IMR-90 (cell line): ENCODE measurements at regions not wholly inside any gene's neighbourhood (a gene's known extent, or its start where the extent isn't known, plus 50 kb on each side); places are given as distances from the start of the nearest gene placed in this dataset.

Experiments used
- ATAC-seq: fragments of 200-7000 bp; cut with Tn5 transposase; 2 replicates; pipeline ENCODE4 v1.9.1; 2020; ENCODE audit warnings: low read depth, mild to moderate bottlenecking, moderate library complexity
- BruUV-seq: library from RNA; stranded (reverse); fragments of 400-500 nt; replicated peaks from 2 replicates; lab custom pipeline; 2021; lab: Mats Ljungman, UMichigan
- CTCF ChIA-PET: fragments of 300-600 bp; formaldehyde crosslinking; extraction: SDS; loops from one replicate; lab custom pipeline; 2021; ENCODE audit warnings: antibody characterized with exemption; lab: Yijun Ruan, JAX
- POLR2A ChIA-PET: fragments of 300-600 bp; sonication (Branson Sonifier 250); formaldehyde crosslinking; loops from one replicate; lab custom pipeline; 2022; ENCODE audit warnings: antibody characterized with exemption; ENCODE audit not compliant: unreplicated experiment; lab: Charles Lee
- DNase-seq: peaks from one replicate; pipeline ENCODE4 v3.0.0; 2013
- H2AFZ ChIP-seq: replicated peaks from 2 replicates; pipeline ENCODE3; 2013; ENCODE audit warnings: low read length, mild to moderate bottlenecking; ENCODE audit not compliant: poor library complexity
- H2AK5ac ChIP-seq: 2 replicates; pipeline ENCODE4 v1.6.1; 2013; ENCODE audit warnings: low read depth, low read length, inconsistent platforms
- H2AK9ac ChIP-seq: replicated peaks from 2 replicates; pipeline ENCODE3; 2013; ENCODE audit warnings: mild to moderate bottlenecking, low read depth, low read length, moderate library complexity; ENCODE audit not compliant: poor library complexity
- H2BK120ac ChIP-seq: 2 replicates; pipeline ENCODE4 v1.6.1; 2013; ENCODE audit warnings: low read depth, low read length, inconsistent platforms
- H2BK15ac ChIP-seq: 3 replicates; pipeline ENCODE4 v1.6.1; 2013; ENCODE audit warnings: low read depth, low read length, inconsistent platforms
- H2BK20ac ChIP-seq: 2 replicates; pipeline ENCODE4 v1.6.1; 2013; ENCODE audit warnings: low read depth, mild to moderate bottlenecking, inconsistent platforms, low read length, moderate library complexity
- H2BK5ac ChIP-seq: 2 replicates; pipeline ENCODE4 v1.6.1; 2013; ENCODE audit warnings: mild to moderate bottlenecking, low read depth, low read length, inconsistent platforms; ENCODE audit not compliant: poor library complexity, severe bottlenecking
- H3K14ac ChIP-seq: replicated peaks from 2 replicates; pipeline ENCODE4 v1.6.1; 2013; ENCODE audit warnings: low read depth, low read length, inconsistent platforms
- H3K18ac ChIP-seq: 2 replicates; pipeline ENCODE4 v1.6.1; 2013; ENCODE audit warnings: low read depth, low read length, control low read depth
- H3K23ac ChIP-seq: 2 replicates; pipeline ENCODE4 v1.6.1; 2013; ENCODE audit warnings: low read depth, low read length, inconsistent platforms
- H3K27ac ChIP-seq: 2 replicates; pipeline ENCODE4 v1.5.1; 2013; ENCODE audit warnings: mild to moderate bottlenecking, control low read depth, low read length; ENCODE audit not compliant: insufficient read depth
- H3K27me3 ChIP-seq: 2 replicates; pipeline ENCODE4 v1.6.1; 2013; ENCODE audit warnings: low read length; ENCODE audit not compliant: control insufficient read depth, insufficient read depth
- H3K36me3 ChIP-seq: 2 replicates; pipeline ENCODE4 v1.6.1; 2013; ENCODE audit warnings: low read length, mixed read lengths; ENCODE audit not compliant: control insufficient read depth, insufficient read depth
- H3K4ac ChIP-seq: 2 replicates; pipeline ENCODE4 v1.6.1; 2013; ENCODE audit warnings: low read depth, low read length, inconsistent platforms
- H3K4me1 ChIP-seq: 2 replicates; pipeline ENCODE4 v1.6.1; 2013; ENCODE audit warnings: low read length, mixed read lengths; ENCODE audit not compliant: control insufficient read depth, insufficient read depth
- H3K4me2 ChIP-seq: 2 replicates; pipeline ENCODE4 v1.6.1; 2013; ENCODE audit warnings: low read depth, mild to moderate bottlenecking, control low read depth, low read length, moderate library complexity
- H3K4me3 ChIP-seq: 2 replicates; pipeline ENCODE4 v1.5.1; 2013; ENCODE audit warnings: low read depth, mild to moderate bottlenecking, control low read depth, low read length, moderate library complexity; ENCODE audit not compliant: insufficient read depth
- H3K56ac ChIP-seq: 2 replicates; pipeline ENCODE4 v1.6.1; 2013; ENCODE audit warnings: low read length, inconsistent platforms; ENCODE audit not compliant: insufficient read depth; ENCODE audit errors: extremely low read depth
- H3K79me1 ChIP-seq, 2 experiments: 2 replicates each; pipeline ENCODE4 v1.6.1; 2013; ENCODE audit warnings: low read length in 2 of 2, inconsistent platforms in 1 of 2, low read depth in 1 of 2
- H3K9ac ChIP-seq: 2 replicates; pipeline ENCODE4 v1.6.1; 2013; ENCODE audit warnings: low read depth, low read length, control low read depth
- H3K9me1 ChIP-seq: 2 replicates; pipeline ENCODE4 v1.6.1; 2013; ENCODE audit warnings: low read length, inconsistent platforms; ENCODE audit not compliant: insufficient read depth
- H3K9me3 ChIP-seq: 2 replicates; pipeline ENCODE4 v1.6.1; 2013; ENCODE audit warnings: low read length; ENCODE audit not compliant: control insufficient read depth, insufficient read depth
- H4K20me1 ChIP-seq: 2 replicates; pipeline ENCODE4 v1.6.1; 2013; ENCODE audit warnings: low read length, inconsistent platforms; ENCODE audit not compliant: insufficient read depth
- H4K5ac ChIP-seq: 2 replicates; pipeline ENCODE4 v1.6.1; 2013; ENCODE audit warnings: mild to moderate bottlenecking, low read depth, low read length, control low read depth
- H4K8ac ChIP-seq, 2 experiments: 2 replicates each; pipeline ENCODE4 v1.6.1; 2013; ENCODE audit warnings: low read depth in 2 of 2, low read length in 2 of 2, control low read depth in 1 of 2, inconsistent platforms in 1 of 2
- H4K91ac ChIP-seq: 2 replicates; pipeline ENCODE4 v1.6.1; 2013; ENCODE audit warnings: low read depth, low read length, inconsistent platforms; ENCODE audit not compliant: insufficient read depth
- CHD1 ChIP-seq: IDR thresholded peaks from 2 replicates; pipeline ENCODE4 v1.6.1; 2012; ENCODE audit warnings: low read depth, low read length, improper control_type of control experiment
- FOS ChIP-seq: fragments of 150-350 bp; IDR thresholded peaks from 2 replicates; pipeline ENCODE4 v1.6.1; 2016; ENCODE audit warnings: low read depth, low read length
- MAFK ChIP-seq: IDR thresholded peaks from 2 replicates; pipeline ENCODE4 v1.6.1; 2012; ENCODE audit warnings: low read depth, low read length, improper control_type of control experiment
- MAZ ChIP-seq: IDR thresholded peaks from 2 replicates; pipeline ENCODE4 v1.6.1; 2012; ENCODE audit warnings: low read depth, mild to moderate bottlenecking, low read length, improper control_type of control experiment, moderate library complexity, borderline replicate concordance
- NFE2L2 ChIP-seq: fragments of 150-350 bp; IDR thresholded peaks from 2 replicates; pipeline ENCODE4 v1.6.1; 2016; ENCODE audit warnings: low read depth, mild to moderate bottlenecking, low read length
- POLR2A ChIP-seq: IDR thresholded peaks from 2 replicates; pipeline ENCODE4 v1.6.1; 2012; ENCODE audit warnings: mild to moderate bottlenecking, low read depth, low read length
- RAD21 ChIP-seq: IDR thresholded peaks from 2 replicates; pipeline ENCODE4 v1.6.1; 2012; ENCODE audit warnings: low read length, improper control_type of control experiment
- RCOR1 ChIP-seq: IDR thresholded peaks from 2 replicates; pipeline ENCODE4 v1.6.1; 2012; ENCODE audit warnings: mild to moderate bottlenecking, low read length, improper control_type of control experiment; ENCODE audit not compliant: insufficient replicate concordance
- RFX5 ChIP-seq: IDR thresholded peaks from 2 replicates; pipeline ENCODE4 v1.8.0; 2012; ENCODE audit warnings: low read depth, mild to moderate bottlenecking, low read length, moderate library complexity
- SMC3 ChIP-seq: fragments of 150-350 bp; IDR thresholded peaks from 2 replicates; pipeline ENCODE4 v1.6.1; 2016; ENCODE audit warnings: low read depth, mild to moderate bottlenecking, antibody characterized with exemption, low read length, moderate library complexity
- WGBS, 2 experiments: methylation state at CpG; one replicate each; pipeline versions ENCODE4 v1.1.5 to v1.1.7; 2013; ENCODE audit warnings: missing lambda C conversion rate in 2 of 2; ENCODE audit not compliant: insufficient read length in 1 of 2; ENCODE audit errors: extremely low coverage in 2 of 2; 5-methylcytosine and 5-hydroxymethylcytosine counted together
- dilution Hi-C: fragments of 300-500 bp; cut with HindIII; formaldehyde crosslinking; loops from one replicate; pipeline ENCODE4 v1.14.3; 2018; ENCODE audit warnings: low sequenced_read_pairs; ENCODE audit not compliant: unreplicated experiment
- in situ Hi-C: fragments of 300-500 bp; cut with MboI; formaldehyde crosslinking; loops from 3 replicates; pipeline ENCODE4 v1.14.3; 2019; ENCODE audit warnings: low sequenced_read_pairs, inconsistent platforms, mixed read lengths
- intact Hi-C: fragments of 100-400 bp; cut with micrococcal nuclease; formaldehyde crosslinking; loops from 2 replicates; pipeline ENCODE4 v1.10.0; 2022
- TF ChIP-seq, protein P1 (sequence below): fragments of 150-350 bp; IDR thresholded peaks from 2 replicates; pipeline ENCODE4 v1.6.1; 2016; ENCODE audit warnings: low read depth, mild to moderate bottlenecking, low read length, moderate library complexity, borderline replicate concordance
- TF ChIP-seq, protein P2 (sequence below): fragments of 150-350 bp; IDR thresholded peaks from 2 replicates; pipeline ENCODE4 v1.6.1; 2017; ENCODE audit warnings: mild to moderate bottlenecking, antibody characterized with exemption, low read length, low read depth
- TF ChIP-seq, protein P3 (sequence below): conservative IDR thresholded peaks from 2 replicates; pipeline ENCODE4 v1.5.1; 2012; ENCODE audit warnings: mild to moderate bottlenecking, low read depth, low read length, improper control_type of control experiment

DNA sequence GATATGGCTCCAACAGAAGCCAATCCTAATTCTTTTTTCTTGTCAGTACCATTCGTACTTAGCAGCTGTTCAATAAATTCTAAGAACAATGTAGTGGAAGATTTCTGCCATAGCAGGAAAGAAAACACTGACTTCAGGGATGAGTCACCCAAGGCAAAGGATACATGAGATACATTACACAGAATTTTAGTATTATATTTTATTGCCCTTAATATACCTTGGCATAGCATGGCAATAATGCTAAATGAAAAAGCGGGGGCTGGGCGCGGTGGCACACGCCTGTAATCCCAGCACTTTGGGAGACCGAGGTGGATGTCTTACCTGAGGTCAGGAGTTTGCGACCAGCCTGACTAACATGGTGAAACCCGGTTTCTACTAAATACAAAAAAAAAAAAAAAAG, 619.1 kb upstream of the DAB2 start:
- Histone ChIP-seq H3K18ac (no peak overlapping the region), H2BK120ac (no peak overlapping the region), H4K91ac (no peak overlapping the region), H3K4me3 (no peak overlapping the region), H3K27me3 (no peaks in the 10 kb centered on the region), H2AFZ (no peak overlapping the region), H3K56ac (no peak overlapping the region), H3K9me3 (no peaks in the 10 kb centered on the region), H2BK15ac (no peak overlapping the region), H3K27ac (no peak overlapping the region), H4K5ac (no peak overlapping the region), H3K36me3 (no peaks in the 10 kb centered on the region), H2AK9ac (no peak overlapping the region), H2AK5ac (no peak overlapping the region), H4K8ac (no peak overlapping the region), H3K9ac (no peak overlapping the region), H3K79me1 (no peaks in the 10 kb centered on the region), H3K14ac (no peak overlapping the region), H3K4ac (no peak overlapping the region), H4K20me1 (no peaks in the 10 kb centered on the region), H2BK5ac (no peak overlapping the region), H3K4me2 (no peak overlapping the region), H3K9me1 (no peaks in the 10 kb centered on the region), H3K23ac (no peak overlapping the region), H3K4me1 (no peaks in the 10 kb centered on the region), H2BK20ac (no peak overlapping the region)
- intact Hi-C loops: no loop called here
- in situ Hi-C loops: no loop called here
- ATAC-seq (no peak), DNase-seq (no peak)
- ChIA-PET POLR2A (no interaction called here), CTCF (no interaction called here)
- no TSS peak for BruUV-seq
- TF ChIP-seq, protein P1, sequence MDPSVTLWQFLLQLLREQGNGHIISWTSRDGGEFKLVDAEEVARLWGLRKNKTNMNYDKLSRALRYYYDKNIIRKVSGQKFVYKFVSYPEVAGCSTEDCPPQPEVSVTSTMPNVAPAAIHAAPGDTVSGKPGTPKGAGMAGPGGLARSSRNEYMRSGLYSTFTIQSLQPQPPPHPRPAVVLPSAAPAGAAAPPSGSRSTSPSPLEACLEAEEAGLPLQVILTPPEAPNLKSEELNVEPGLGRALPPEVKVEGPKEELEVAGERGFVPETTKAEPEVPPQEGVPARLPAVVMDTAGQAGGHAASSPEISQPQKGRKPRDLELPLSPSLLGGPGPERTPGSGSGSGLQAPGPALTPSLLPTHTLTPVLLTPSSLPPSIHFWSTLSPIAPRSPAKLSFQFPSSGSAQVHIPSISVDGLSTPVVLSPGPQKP: no peak
- TF ChIP-seq FOS: no peak
- no peak for TF ChIP-seq RAD21
- TF ChIP-seq, protein P2, sequence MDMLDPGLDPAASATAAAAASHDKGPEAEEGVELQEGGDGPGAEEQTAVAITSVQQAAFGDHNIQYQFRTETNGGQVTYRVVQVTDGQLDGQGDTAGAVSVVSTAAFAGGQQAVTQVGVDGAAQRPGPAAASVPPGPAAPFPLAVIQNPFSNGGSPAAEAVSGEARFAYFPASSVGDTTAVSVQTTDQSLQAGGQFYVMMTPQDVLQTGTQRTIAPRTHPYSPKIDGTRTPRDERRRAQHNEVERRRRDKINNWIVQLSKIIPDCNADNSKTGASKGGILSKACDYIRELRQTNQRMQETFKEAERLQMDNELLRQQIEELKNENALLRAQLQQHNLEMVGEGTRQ: no peak
- TF ChIP-seq RFX5: no peak
- TF ChIP-seq MAZ: no peak
- TF ChIP-seq SMC3: no peak
- TF ChIP-seq, protein P3, sequence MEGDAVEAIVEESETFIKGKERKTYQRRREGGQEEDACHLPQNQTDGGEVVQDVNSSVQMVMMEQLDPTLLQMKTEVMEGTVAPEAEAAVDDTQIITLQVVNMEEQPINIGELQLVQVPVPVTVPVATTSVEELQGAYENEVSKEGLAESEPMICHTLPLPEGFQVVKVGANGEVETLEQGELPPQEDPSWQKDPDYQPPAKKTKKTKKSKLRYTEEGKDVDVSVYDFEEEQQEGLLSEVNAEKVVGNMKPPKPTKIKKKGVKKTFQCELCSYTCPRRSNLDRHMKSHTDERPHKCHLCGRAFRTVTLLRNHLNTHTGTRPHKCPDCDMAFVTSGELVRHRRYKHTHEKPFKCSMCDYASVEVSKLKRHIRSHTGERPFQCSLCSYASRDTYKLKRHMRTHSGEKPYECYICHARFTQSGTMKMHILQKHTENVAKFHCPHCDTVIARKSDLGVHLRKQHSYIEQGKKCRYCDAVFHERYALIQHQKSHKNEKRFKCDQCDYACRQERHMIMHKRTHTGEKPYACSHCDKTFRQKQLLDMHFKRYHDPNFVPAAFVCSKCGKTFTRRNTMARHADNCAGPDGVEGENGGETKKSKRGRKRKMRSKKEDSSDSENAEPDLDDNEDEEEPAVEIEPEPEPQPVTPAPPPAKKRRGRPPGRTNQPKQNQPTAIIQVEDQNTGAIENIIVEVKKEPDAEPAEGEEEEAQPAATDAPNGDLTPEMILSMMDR: no peak
- TF ChIP-seq CHD1: no peak
- TF ChIP-seq MAFK: no peak
- TF ChIP-seq NFE2L2: no peak
- no peak for TF ChIP-seq POLR2A
- no peak for TF ChIP-seq RCOR1
- no CpG with 5 or more reads among the region's 8 CpGs for WGBS, 2 experiments
- dilution Hi-C loops: no loop called here
